ENCODE measurements at regions not wholly inside any gene's neighbourhood (a gene's known extent, or its start where the extent isn't known, plus 50 kb on each side); places are given as distances from the start of the nearest gene placed in this dataset.
"Not testable (repeated sequence)": the region's sequence is repeated elsewhere in the genome, so short reads cannot be mapped to it uniquely, and the experiment has no call there.

DNA sequence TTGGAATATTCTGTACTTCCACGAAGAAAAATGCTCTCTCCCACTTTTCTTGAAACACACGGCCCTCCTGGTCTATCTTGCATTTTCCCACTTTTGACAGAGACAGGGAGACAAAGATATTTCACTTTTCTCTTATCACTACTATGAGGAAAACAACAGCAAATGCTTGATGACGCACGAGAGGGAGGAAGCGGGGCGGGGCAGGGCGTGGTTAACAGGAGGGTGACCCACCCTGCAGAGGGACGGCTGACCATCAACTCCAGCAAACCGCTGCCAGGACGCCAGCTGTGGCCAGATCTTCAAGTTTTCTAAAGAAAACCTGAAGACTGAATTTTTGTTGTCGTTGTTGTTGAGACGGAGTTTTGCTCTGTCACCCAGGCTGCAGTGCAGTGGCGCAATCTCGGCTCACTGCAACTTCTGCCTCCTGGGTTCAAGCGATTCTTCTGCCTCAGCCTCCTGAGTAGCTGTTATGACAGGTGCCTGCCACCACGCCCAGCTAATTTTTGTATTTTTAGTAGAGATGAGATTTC is 63.8 kb downstream of the NSUN5 start:
- not testable (repeated sequence) for H3K9ac ChIP-seq (ENCODE audit: insufficient read length, low read depth); H3K4me1 ChIP-seq (ENCODE audit: insufficient read depth, insufficient read length); DNase-seq (ENCODE audit: low read depth, low spot score); H3K9me3 ChIP-seq (ENCODE audit: insufficient read depth, low read length); H3K27me3 ChIP-seq (ENCODE audit: insufficient read depth, insufficient read length); H3K36me3 ChIP-seq (ENCODE audit: insufficient read depth, insufficient read length, low read length); H3K4me3 ChIP-seq (ENCODE audit: insufficient read length, low read depth)

GRCh38 chr7:73234994-73235717 is 73.5 kb downstream of the NSUN5 start:
- not testable (repeated sequence) for H3K9ac ChIP-seq (ENCODE audit: insufficient read length, low read depth); H3K9me3 ChIP-seq (ENCODE audit: insufficient read depth, low read length); H3K36me3 ChIP-seq (ENCODE audit: insufficient read depth, insufficient read length, low read length); H3K4me3 ChIP-seq (ENCODE audit: insufficient read length, low read depth); DNase-seq (ENCODE audit: low read depth, low spot score); H3K4me1 ChIP-seq (ENCODE audit: insufficient read depth, insufficient read length); H3K27me3 ChIP-seq (ENCODE audit: insufficient read depth, insufficient read length)

DNA sequence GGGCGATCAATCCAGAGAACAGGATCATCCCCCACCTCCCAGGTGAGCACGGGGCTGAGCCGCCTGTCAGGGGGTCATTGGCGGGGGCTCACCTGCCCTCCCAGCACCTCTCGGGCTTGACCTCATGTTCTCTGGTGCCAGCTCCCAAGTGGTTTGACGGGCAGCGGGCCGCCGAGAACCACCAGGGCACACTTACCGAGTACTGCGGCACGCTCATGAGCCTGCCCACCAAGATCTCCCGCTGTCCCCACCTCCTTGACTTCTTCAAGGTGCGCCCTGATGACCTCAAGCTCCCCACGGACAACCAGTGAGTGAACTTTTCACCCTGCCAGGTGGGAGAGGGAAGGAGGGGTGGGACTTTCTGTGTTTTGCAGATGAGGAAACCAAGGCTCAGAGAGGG is 82.9 kb downstream of the NSUN5 start:
- not testable (repeated sequence) for H3K9me3 ChIP-seq (ENCODE audit: insufficient read depth, low read length); H3K36me3 ChIP-seq (ENCODE audit: insufficient read depth, insufficient read length, low read length); H3K4me1 ChIP-seq (ENCODE audit: insufficient read depth, insufficient read length); DNase-seq (ENCODE audit: low read depth, low spot score); H3K27me3 ChIP-seq (ENCODE audit: insufficient read depth, insufficient read length); H3K4me3 ChIP-seq (ENCODE audit: insufficient read length, low read depth); H3K9ac ChIP-seq (ENCODE audit: insufficient read length, low read depth)

- DNase-seq (ENCODE audit: low read depth, low spot score); H3K9ac ChIP-seq (ENCODE audit: insufficient read length, low read depth); H3K27me3 ChIP-seq (ENCODE audit: insufficient read depth, insufficient read length); H3K36me3 ChIP-seq (ENCODE audit: insufficient read depth, insufficient read length, low read length); H3K4me1 ChIP-seq (ENCODE audit: insufficient read depth, insufficient read length); H3K9me3 ChIP-seq (ENCODE audit: insufficient read depth, low read length); H3K4me3 ChIP-seq (ENCODE audit: insufficient read length, low read depth): not testable (repeated sequence)
These were observed 86.9 kb downstream of the NSUN5 start for GRCh38 chr7:73221724-73222123.

- not testable (repeated sequence) for H3K9ac ChIP-seq (ENCODE audit: insufficient read length, low read depth); H3K4me1 ChIP-seq (ENCODE audit: insufficient read depth, insufficient read length); H3K27me3 ChIP-seq (ENCODE audit: insufficient read depth, insufficient read length); H3K9me3 ChIP-seq (ENCODE audit: insufficient read depth, low read length); H3K4me3 ChIP-seq (ENCODE audit: insufficient read length, low read depth); DNase-seq (ENCODE audit: low read depth, low spot score); H3K36me3 ChIP-seq (ENCODE audit: insufficient read depth, insufficient read length, low read length)
These were observed 87.8 kb downstream of the NSUN5 start for GRCh38 chr7:73220766-73221370.

- DNase-seq (ENCODE audit: low read depth, low spot score); H3K36me3 ChIP-seq (ENCODE audit: insufficient read depth, insufficient read length, low read length); H3K27me3 ChIP-seq (ENCODE audit: insufficient read depth, insufficient read length); H3K9me3 ChIP-seq (ENCODE audit: insufficient read depth, low read length); H3K9ac ChIP-seq (ENCODE audit: insufficient read length, low read depth); H3K4me1 ChIP-seq (ENCODE audit: insufficient read depth, insufficient read length); H3K4me3 ChIP-seq (ENCODE audit: insufficient read length, low read depth): not testable (repeated sequence)
These were observed 88.3 kb downstream of the NSUN5 start for GRCh38 chr7:73220357-73220756.

- not testable (repeated sequence) for H3K9me3 ChIP-seq (ENCODE audit: insufficient read depth, low read length); H3K27me3 ChIP-seq (ENCODE audit: insufficient read depth, insufficient read length); DNase-seq (ENCODE audit: low read depth, low spot score); H3K4me1 ChIP-seq (ENCODE audit: insufficient read depth, insufficient read length); H3K4me3 ChIP-seq (ENCODE audit: insufficient read length, low read depth); H3K9ac ChIP-seq (ENCODE audit: insufficient read length, low read depth); H3K36me3 ChIP-seq (ENCODE audit: insufficient read depth, insufficient read length, low read length)
These were observed 89.8 kb downstream of the NSUN5 start for GRCh38 chr7:73218802-73219201.

- H3K27me3 ChIP-seq (ENCODE audit: insufficient read depth, insufficient read length); DNase-seq (ENCODE audit: low read depth, low spot score); H3K4me1 ChIP-seq (ENCODE audit: insufficient read depth, insufficient read length); H3K9me3 ChIP-seq (ENCODE audit: insufficient read depth, low read length); H3K4me3 ChIP-seq (ENCODE audit: insufficient read length, low read depth); H3K9ac ChIP-seq (ENCODE audit: insufficient read length, low read depth); H3K36me3 ChIP-seq (ENCODE audit: insufficient read depth, insufficient read length, low read length): not testable (repeated sequence)
These were observed 92.5 kb downstream of the NSUN5 start for GRCh38 chr7:73216046-73216675.

GRCh38 chr7:73215232-73215631 is 93.4 kb downstream of the NSUN5 start:
- not testable (repeated sequence) for H3K9ac ChIP-seq (ENCODE audit: insufficient read length, low read depth); H3K9me3 ChIP-seq (ENCODE audit: insufficient read depth, low read length); DNase-seq (ENCODE audit: low read depth, low spot score); H3K4me1 ChIP-seq (ENCODE audit: insufficient read depth, insufficient read length); H3K27me3 ChIP-seq (ENCODE audit: insufficient read depth, insufficient read length); H3K36me3 ChIP-seq (ENCODE audit: insufficient read depth, insufficient read length, low read length); H3K4me3 ChIP-seq (ENCODE audit: insufficient read length, low read depth)

- DNase-seq (ENCODE audit: low read depth, low spot score) = not testable (repeated sequence)
These were observed 94.2 kb downstream of the NSUN5 start for GRCh38 chr7:73214471-73214870.

DNA sequence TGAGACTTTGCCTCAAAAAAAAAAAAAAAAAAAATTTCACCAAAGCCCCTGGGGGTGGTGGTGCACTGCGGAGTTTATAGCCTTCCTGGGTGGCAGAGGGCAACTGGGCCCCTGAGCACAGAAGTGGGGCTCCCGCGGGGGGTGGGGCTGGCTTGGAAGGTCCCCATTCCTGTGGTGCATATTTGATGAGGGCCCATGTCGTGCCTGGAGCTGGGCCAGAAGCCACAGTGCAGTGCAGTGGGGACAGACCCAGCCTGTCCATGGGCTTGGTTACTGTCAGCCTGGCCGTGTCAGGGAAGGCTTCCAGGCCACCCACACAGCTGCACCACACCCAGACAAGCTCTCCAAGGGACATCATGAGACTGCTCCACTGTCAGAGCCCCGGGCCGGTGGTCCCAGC is 95.5 kb downstream of the NSUN5 start:
- not testable (repeated sequence) for DNase-seq (ENCODE audit: low read depth, low spot score); H3K9ac ChIP-seq (ENCODE audit: insufficient read length, low read depth); H3K9me3 ChIP-seq (ENCODE audit: insufficient read depth, low read length); H3K4me3 ChIP-seq (ENCODE audit: insufficient read length, low read depth); H3K27me3 ChIP-seq (ENCODE audit: insufficient read depth, insufficient read length); H3K36me3 ChIP-seq (ENCODE audit: insufficient read depth, insufficient read length, low read length); H3K4me1 ChIP-seq (ENCODE audit: insufficient read depth, insufficient read length)

More at GRCh38 chr7:73214471-73214870, 94.2 kb downstream of the NSUN5 start:
- not testable (repeated sequence) for H3K4me1 ChIP-seq (ENCODE audit: insufficient read depth, insufficient read length); H3K36me3 ChIP-seq (ENCODE audit: insufficient read depth, insufficient read length, low read length); H3K27me3 ChIP-seq (ENCODE audit: insufficient read depth, insufficient read length); H3K4me3 ChIP-seq (ENCODE audit: insufficient read length, low read depth); H3K9me3 ChIP-seq (ENCODE audit: insufficient read depth, low read length); H3K9ac ChIP-seq (ENCODE audit: insufficient read length, low read depth)

- not testable (repeated sequence) for H3K36me3 ChIP-seq (ENCODE audit: insufficient read depth, insufficient read length, low read length); H3K27me3 ChIP-seq (ENCODE audit: insufficient read depth, insufficient read length); H3K9me3 ChIP-seq (ENCODE audit: insufficient read depth, low read length); H3K4me3 ChIP-seq (ENCODE audit: insufficient read length, low read depth); H3K9ac ChIP-seq (ENCODE audit: insufficient read length, low read depth); DNase-seq (ENCODE audit: low read depth, low spot score); H3K4me1 ChIP-seq (ENCODE audit: insufficient read depth, insufficient read length)
These were observed 103.0 kb downstream of the NSUN5 start for GRCh38 chr7:73205594-73205993.
